Peyer's patch (tissue), 4 donors: ENCODE measurements at regions not wholly inside any gene's neighbourhood (a gene's known extent, or its start where the extent isn't known, plus 50 kb on each side); places are given as distances from the start of the nearest gene placed in this dataset.

Experiments
- POLR2A ChIP-seq, 2 donors: fragments of 450-650 bp; IDR thresholded peaks; one replicate each; pipeline ENCODE4 v1.5.1; 2017; ENCODE audit warnings: antibody characterized with exemption in 2 of 2, mild to moderate bottlenecking in 2 of 2, moderate library complexity in 2 of 2
- TF ChIP-seq, protein P1 (sequence below), 6 experiments: fragments of 450-650 bp in 4 of 6; fragments of 200-600 bp in 2 of 6; sonication (generic) in 1 of 6; IDR thresholded peaks; one replicate each; pipeline ENCODE4 v1.5.1; 2017 to 2019; ENCODE audit warnings: antibody characterized with exemption in 6 of 6, mild to moderate bottlenecking in 3 of 6, moderate library complexity in 1 of 6

DNA sequence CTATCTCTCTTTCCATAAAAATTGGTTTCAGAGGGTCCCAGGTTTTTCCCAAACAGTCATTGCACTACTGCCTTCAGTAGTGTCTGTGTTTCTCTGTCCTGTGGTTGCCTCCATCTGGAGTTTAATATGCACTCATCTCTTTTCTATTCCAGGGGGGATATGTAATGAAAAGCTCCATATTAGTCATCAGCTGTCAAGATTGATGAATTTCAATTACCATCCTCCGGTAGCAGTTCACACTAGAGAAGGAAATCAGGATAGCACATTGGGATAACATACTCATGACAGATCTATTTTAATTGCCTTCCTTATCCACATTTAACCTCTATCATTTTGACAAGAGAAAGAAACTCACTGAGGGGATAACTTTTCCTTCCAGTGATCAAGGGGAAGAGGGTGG, 589.0 kb upstream of the SEL1L start:
- TF ChIP-seq, protein P1, sequence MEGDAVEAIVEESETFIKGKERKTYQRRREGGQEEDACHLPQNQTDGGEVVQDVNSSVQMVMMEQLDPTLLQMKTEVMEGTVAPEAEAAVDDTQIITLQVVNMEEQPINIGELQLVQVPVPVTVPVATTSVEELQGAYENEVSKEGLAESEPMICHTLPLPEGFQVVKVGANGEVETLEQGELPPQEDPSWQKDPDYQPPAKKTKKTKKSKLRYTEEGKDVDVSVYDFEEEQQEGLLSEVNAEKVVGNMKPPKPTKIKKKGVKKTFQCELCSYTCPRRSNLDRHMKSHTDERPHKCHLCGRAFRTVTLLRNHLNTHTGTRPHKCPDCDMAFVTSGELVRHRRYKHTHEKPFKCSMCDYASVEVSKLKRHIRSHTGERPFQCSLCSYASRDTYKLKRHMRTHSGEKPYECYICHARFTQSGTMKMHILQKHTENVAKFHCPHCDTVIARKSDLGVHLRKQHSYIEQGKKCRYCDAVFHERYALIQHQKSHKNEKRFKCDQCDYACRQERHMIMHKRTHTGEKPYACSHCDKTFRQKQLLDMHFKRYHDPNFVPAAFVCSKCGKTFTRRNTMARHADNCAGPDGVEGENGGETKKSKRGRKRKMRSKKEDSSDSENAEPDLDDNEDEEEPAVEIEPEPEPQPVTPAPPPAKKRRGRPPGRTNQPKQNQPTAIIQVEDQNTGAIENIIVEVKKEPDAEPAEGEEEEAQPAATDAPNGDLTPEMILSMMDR (IDR thresholded peaks at IDR 0.05) = no peak
- TF ChIP-seq POLR2A (IDR thresholded peaks at IDR 0.05) = no peak
